ENCODE measurements at regions not wholly inside any gene's neighbourhood (a gene's known extent, or its start where the extent isn't known, plus 50 kb on each side); places are given as distances from the start of the nearest gene placed in this dataset.

DNA sequence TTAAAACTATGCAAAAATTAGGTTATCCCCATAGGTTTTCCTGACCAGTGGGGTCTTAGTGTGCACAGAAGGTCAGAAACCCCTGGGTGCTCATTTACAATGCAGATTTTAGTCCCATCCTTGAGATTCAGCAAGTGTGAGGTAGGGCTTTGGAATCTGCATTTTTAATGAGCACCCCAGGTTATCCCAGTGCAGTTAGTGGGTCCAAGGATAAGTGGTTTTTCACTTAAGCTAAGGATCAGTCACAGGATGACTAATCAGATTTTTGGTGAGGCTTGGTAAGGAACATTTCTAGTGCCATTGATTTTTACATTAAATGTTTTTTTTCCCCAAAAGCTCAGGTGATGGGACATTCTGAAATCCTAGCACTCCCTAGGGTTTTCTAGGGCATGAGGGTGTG, 50.7 kb upstream of the MGAT5 start:
- H2BK15ac ChIP-seq (ENCODE audit: low read depth, low read length), result no peak overlapping the region
- no peak overlapping the region for H3K18ac ChIP-seq (ENCODE audit: low read depth, low read length)
- no TSS peak for BruUV-seq (replicated peaks)
- no peak overlapping the region for H3K14ac ChIP-seq (replicated peaks; ENCODE audit: low read depth, low read length)
- no peak overlapping the region for H3K27ac ChIP-seq (ENCODE audit: insufficient read depth, low read length)
- H3K27me3 ChIP-seq (ENCODE audit: control insufficient read depth, insufficient read depth, low read length), result no peaks in the 10 kb centered on the region
- no peak overlapping the region for H2AK9ac ChIP-seq (replicated peaks; ENCODE audit: low read depth, low read length, poor library complexity)
- H2AFZ ChIP-seq (replicated peaks; ENCODE audit: low read length, poor library complexity), result no peak overlapping the region
- ATAC-seq (ENCODE audit: low read depth) (no peak), DNase-seq (no peak)
- H2AK5ac ChIP-seq (ENCODE audit: low read depth, low read length), result no peak overlapping the region
- H4K91ac ChIP-seq (ENCODE audit: insufficient read depth, low read depth, low read length), result no peak overlapping the region
- H4K8ac ChIP-seq (ENCODE audit: low read depth in 2 of 2, low read length in 2 of 2), result no peak overlapping the region
- no peak overlapping the region for H2BK120ac ChIP-seq (ENCODE audit: low read depth, low read length)
- H4K20me1 ChIP-seq (ENCODE audit: insufficient read depth, low read length), result peaks cover 91% of the 10 kb centered on the region
- H3K4me2 ChIP-seq (ENCODE audit: low read depth, low read length), result no peak overlapping the region
- no peak overlapping the region for H3K56ac ChIP-seq (ENCODE audit: extremely low read depth, insufficient read depth, low read length)
- TF ChIP-seq ELK1 (IDR thresholded peaks at IDR 0.05; ENCODE audit: borderline replicate concordance, low read depth, low read length) (no peak), USF2 (IDR thresholded peaks at IDR 0.05; ENCODE audit: low read depth, low read length) (no peak), MAFK (IDR thresholded peaks at IDR 0.05; ENCODE audit: low read depth, low read length) (no peak), POLR2A (IDR thresholded peaks at IDR 0.05; ENCODE audit: low read depth, low read length) (no peak), MXI1 (IDR thresholded peaks at IDR 0.05; ENCODE audit: borderline replicate concordance, low read depth, low read length) (no peak), RCOR1 (IDR thresholded peaks at IDR 0.05; ENCODE audit: insufficient replicate concordance, low read length) (no peak), CHD1 (IDR thresholded peaks at IDR 0.05; ENCODE audit: low read depth, low read length) (no peak), SMC3 (IDR thresholded peaks at IDR 0.05; ENCODE audit: low read depth, low read length) (no peak), FOS (IDR thresholded peaks at IDR 0.05; ENCODE audit: low read depth, low read length) (no peak), BHLHE40 (IDR thresholded peaks at IDR 0.05; ENCODE audit: low read depth, low read length) (no peak), NFE2L2 (IDR thresholded peaks at IDR 0.05; ENCODE audit: low read depth, low read length) (no peak), CEBPB (IDR thresholded peaks at IDR 0.05; ENCODE audit: low read depth, low read length) (no peak)
- TF ChIP-seq, protein P1, sequence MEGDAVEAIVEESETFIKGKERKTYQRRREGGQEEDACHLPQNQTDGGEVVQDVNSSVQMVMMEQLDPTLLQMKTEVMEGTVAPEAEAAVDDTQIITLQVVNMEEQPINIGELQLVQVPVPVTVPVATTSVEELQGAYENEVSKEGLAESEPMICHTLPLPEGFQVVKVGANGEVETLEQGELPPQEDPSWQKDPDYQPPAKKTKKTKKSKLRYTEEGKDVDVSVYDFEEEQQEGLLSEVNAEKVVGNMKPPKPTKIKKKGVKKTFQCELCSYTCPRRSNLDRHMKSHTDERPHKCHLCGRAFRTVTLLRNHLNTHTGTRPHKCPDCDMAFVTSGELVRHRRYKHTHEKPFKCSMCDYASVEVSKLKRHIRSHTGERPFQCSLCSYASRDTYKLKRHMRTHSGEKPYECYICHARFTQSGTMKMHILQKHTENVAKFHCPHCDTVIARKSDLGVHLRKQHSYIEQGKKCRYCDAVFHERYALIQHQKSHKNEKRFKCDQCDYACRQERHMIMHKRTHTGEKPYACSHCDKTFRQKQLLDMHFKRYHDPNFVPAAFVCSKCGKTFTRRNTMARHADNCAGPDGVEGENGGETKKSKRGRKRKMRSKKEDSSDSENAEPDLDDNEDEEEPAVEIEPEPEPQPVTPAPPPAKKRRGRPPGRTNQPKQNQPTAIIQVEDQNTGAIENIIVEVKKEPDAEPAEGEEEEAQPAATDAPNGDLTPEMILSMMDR (conservative IDR thresholded peaks at IDR 0.05; ENCODE audit: low read depth, low read length), result no peak
- no peak overlapping the region for H2BK20ac ChIP-seq (ENCODE audit: low read depth, low read length)
- no peaks in the 10 kb centered on the region for H3K36me3 ChIP-seq (ENCODE audit: control insufficient read depth, insufficient read depth, low read length)
- ChIA-PET CTCF (interaction anchor here (0.9 kb wide), 1 partner anchor 318 kb away, joined by 3 read pairs; no protein-coding TSS in a partner anchor), POLR2A (ENCODE audit: unreplicated experiment) (interaction anchor here (0.6 kb wide), 1 partner anchor 75 kb away, joined by 3 read pairs; no protein-coding TSS in a partner anchor)
- H4K5ac ChIP-seq (ENCODE audit: low read depth, low read length), result no peak overlapping the region
- peaks cover 24% of the 10 kb centered on the region for H3K4me1 ChIP-seq (ENCODE audit: control insufficient read depth, insufficient read depth, low read length)
- in situ Hi-C loops (cut with MboI; ENCODE audit: low sequenced_read_pairs) (no loop called here), intact Hi-C loops (cut with micrococcal nuclease) (no loop called here), dilution Hi-C loops (cut with HindIII; ENCODE audit: low sequenced_read_pairs, unreplicated experiment) (no loop called here)
- H3K9ac ChIP-seq (ENCODE audit: low read depth, low read length), result no peak overlapping the region
- peaks cover 48 to 89% of the 10 kb centered on the region in 2 experiments for H3K79me1 ChIP-seq (ENCODE audit: low read depth in 1 of 2, low read length in 2 of 2)
- H3K9me3 ChIP-seq (ENCODE audit: control insufficient read depth, insufficient read depth, low read length), result no peaks in the 10 kb centered on the region
- peaks cover 23% of the 10 kb centered on the region for H3K9me1 ChIP-seq (ENCODE audit: insufficient read depth, low read length)
- no peak overlapping the region for H3K23ac ChIP-seq (ENCODE audit: low read depth, low read length)
- no peak overlapping the region for H2BK5ac ChIP-seq (ENCODE audit: low read depth, low read length, poor library complexity, severe bottlenecking)
- no peak overlapping the region for H3K4ac ChIP-seq (ENCODE audit: low read depth, low read length)
- no peak overlapping the region for H3K4me3 ChIP-seq (ENCODE audit: insufficient read depth, low read depth, low read length)
